ENCODE measurements at regions not wholly inside any gene's neighbourhood (a gene's known extent, or its start where the extent isn't known, plus 50 kb on each side); places are given as distances from the start of the nearest gene placed in this dataset.

DNA sequence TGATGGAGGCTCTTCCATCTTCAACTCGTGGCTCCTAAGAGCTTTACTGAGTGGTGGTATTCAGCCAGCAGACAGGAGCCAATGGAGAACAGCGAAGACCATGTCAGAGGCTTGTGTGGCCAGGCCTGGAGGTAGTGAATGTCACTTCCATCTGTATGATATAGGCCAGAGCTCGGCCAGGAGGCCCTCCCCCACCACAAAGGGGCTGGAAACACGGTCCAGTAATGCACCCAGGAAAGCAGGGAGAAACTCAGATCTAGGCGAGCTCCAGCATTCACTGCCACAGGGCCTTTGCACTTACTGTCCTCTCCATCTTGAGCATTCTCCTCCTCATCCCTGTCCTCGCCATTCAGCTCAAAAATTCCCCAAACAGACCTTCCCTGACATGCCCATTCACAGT lies 555.3 kb upstream of the C16orf82 start:
- no peak for TF ChIP-seq EZH2 (IDR thresholded peaks at IDR 0.05; ENCODE audit: borderline replicate concordance, low read depth, low read length, poor library complexity, severe bottlenecking)
- TF ChIP-seq, protein P1, sequence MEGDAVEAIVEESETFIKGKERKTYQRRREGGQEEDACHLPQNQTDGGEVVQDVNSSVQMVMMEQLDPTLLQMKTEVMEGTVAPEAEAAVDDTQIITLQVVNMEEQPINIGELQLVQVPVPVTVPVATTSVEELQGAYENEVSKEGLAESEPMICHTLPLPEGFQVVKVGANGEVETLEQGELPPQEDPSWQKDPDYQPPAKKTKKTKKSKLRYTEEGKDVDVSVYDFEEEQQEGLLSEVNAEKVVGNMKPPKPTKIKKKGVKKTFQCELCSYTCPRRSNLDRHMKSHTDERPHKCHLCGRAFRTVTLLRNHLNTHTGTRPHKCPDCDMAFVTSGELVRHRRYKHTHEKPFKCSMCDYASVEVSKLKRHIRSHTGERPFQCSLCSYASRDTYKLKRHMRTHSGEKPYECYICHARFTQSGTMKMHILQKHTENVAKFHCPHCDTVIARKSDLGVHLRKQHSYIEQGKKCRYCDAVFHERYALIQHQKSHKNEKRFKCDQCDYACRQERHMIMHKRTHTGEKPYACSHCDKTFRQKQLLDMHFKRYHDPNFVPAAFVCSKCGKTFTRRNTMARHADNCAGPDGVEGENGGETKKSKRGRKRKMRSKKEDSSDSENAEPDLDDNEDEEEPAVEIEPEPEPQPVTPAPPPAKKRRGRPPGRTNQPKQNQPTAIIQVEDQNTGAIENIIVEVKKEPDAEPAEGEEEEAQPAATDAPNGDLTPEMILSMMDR (conservative IDR thresholded peaks at IDR 0.05; ENCODE audit: low read depth, low read length): no peak
